HG02571 (cell line): ENCODE measurements at regions not wholly inside any gene's neighbourhood (a gene's known extent, or its start where the extent isn't known, plus 50 kb on each side); places are given as distances from the start of the nearest gene placed in this dataset.
"Not testable (repeated sequence)": the region's sequence is repeated elsewhere in the genome, so short reads cannot be mapped to it uniquely, and the experiment has no call there.

Experiments
- ATAC-seq: cut with Tn5 transposase; IDR thresholded peaks from one replicate; pipeline ENCODE4 v1.9.1; 2021; ENCODE audit warnings: mild to moderate bottlenecking, moderate library complexity; ENCODE audit not compliant: unreplicated experiment

- ATAC-seq = no peak
These were observed 550.4 kb upstream of the CHAC2 start for GRCh38 chr2:53217250-53217649.

GRCh38 chr2:53216805-53217204 is 550.8 kb upstream of the CHAC2 start:
- ATAC-seq = no peak

GRCh38 chr2:53212576-53212975 is 555.0 kb upstream of the CHAC2 start:
- ATAC-seq = no peak

- ATAC-seq = no peak
These were observed 556.3 kb upstream of the CHAC2 start for GRCh38 chr2:53211201-53211774.

GRCh38 chr2:53210538-53210937 is 557.1 kb upstream of the CHAC2 start:
- no peak for ATAC-seq

GRCh38 chr2:53209679-53210458 is 557.7 kb upstream of the CHAC2 start:
- ATAC-seq = no peak

GRCh38 chr2:53208815-53209214 is 558.8 kb upstream of the CHAC2 start:
- no peak for ATAC-seq

GRCh38 chr2:53206226-53206625 is 561.4 kb upstream of the CHAC2 start:
- not testable (repeated sequence) for ATAC-seq

- ATAC-seq = no peak
These were observed 565.5 kb upstream of the CHAC2 start for GRCh38 chr2:53202063-53202462.

- no peak for ATAC-seq
These were observed 567.5 kb upstream of the CHAC2 start for GRCh38 chr2:53200072-53200471.

GRCh38 chr2:53188851-53189510 is 578.6 kb upstream of the CHAC2 start:
- no peak for ATAC-seq

GRCh38 chr2:53183581-53183980 is 584.0 kb upstream of the CHAC2 start:
- no peak for ATAC-seq

GRCh38 chr2:53182601-53183000 is 585.0 kb upstream of the CHAC2 start:
- no peak for ATAC-seq

- ATAC-seq = no peak
These were observed 585.8 kb upstream of the CHAC2 start for GRCh38 chr2:53181759-53182158.

GRCh38 chr2:53177327-53177726 is 590.3 kb upstream of the CHAC2 start:
- no peak for ATAC-seq

GRCh38 chr2:53174539-53174938 is 593.1 kb upstream of the CHAC2 start:
- ATAC-seq = no peak

GRCh38 chr2:53173698-53174455 is 593.7 kb upstream of the CHAC2 start:
- no peak for ATAC-seq

- ATAC-seq = no peak
These were observed 594.5 kb upstream of the CHAC2 start for GRCh38 chr2:53173091-53173490.

GRCh38 chr2:53170466-53170865 is 597.1 kb upstream of the CHAC2 start:
- no peak for ATAC-seq

GRCh38 chr2:53167227-53167626 is 600.4 kb upstream of the CHAC2 start:
- no peak for ATAC-seq

- no peak for ATAC-seq
These were observed 617.5 kb upstream of the CHAC2 start for GRCh38 chr2:53150146-53150545.
